ENCODE measurements at regions not wholly inside any gene's neighbourhood (a gene's known extent, or its start where the extent isn't known, plus 50 kb on each side); places are given as distances from the start of the nearest gene placed in this dataset.

DNA sequence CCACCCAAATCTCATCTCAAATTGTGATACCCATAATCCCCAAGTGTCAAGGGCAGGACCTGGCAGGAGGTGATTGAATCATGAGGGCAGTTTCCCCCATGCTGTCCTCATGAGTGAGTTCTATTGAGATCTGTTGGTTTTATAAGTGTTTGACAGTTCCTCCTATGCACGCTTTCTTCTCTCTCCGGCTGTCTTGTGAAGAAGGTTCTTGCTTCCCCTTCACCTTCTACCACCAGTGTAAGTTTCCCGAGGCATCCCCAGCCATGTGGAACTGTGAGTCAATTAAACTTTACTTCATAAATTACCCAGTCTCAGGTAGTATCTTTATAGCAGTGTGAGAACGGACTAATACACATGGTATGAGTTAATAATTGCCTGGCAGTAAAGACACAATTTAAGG is 581.7 kb upstream of the AMOT start:
- 80% methylated on average over 1 of the region's 4 CpGs for WGBS (ENCODE audit: insufficient coverage)
- TF ChIP-seq, protein P1, sequence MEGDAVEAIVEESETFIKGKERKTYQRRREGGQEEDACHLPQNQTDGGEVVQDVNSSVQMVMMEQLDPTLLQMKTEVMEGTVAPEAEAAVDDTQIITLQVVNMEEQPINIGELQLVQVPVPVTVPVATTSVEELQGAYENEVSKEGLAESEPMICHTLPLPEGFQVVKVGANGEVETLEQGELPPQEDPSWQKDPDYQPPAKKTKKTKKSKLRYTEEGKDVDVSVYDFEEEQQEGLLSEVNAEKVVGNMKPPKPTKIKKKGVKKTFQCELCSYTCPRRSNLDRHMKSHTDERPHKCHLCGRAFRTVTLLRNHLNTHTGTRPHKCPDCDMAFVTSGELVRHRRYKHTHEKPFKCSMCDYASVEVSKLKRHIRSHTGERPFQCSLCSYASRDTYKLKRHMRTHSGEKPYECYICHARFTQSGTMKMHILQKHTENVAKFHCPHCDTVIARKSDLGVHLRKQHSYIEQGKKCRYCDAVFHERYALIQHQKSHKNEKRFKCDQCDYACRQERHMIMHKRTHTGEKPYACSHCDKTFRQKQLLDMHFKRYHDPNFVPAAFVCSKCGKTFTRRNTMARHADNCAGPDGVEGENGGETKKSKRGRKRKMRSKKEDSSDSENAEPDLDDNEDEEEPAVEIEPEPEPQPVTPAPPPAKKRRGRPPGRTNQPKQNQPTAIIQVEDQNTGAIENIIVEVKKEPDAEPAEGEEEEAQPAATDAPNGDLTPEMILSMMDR (IDR thresholded peaks at IDR 0.05): no peak
- Mint-ChIP-seq H3K36me3 (no peaks in the 10 kb centered on the region), H3K27ac (no peak overlapping the region), H3K4me1 (no peaks in the 10 kb centered on the region), H3K9me3 (peaks cover 2 to 12% of the 10 kb centered on the region in 2 donors), H3K4me3 (no peak overlapping the region), H3K27me3 (ENCODE audit: low read depth in 2 of 2) (no peaks in the 10 kb centered on the region)
- no peak overlapping the region for H3K4me3 ChIP-seq (ENCODE audit: low read length)
- ATAC-seq (no peak), DNase-seq (no peak)
- no peak overlapping the region for H3K27ac ChIP-seq (ENCODE audit: low read length)
- no peaks in the 10 kb centered on the region for H3K27me3 ChIP-seq (ENCODE audit: control insufficient read depth, insufficient read depth, low read length)
- no peaks in the 10 kb centered on the region for H3K9me3 ChIP-seq (ENCODE audit: control insufficient read depth, insufficient read depth, low read length)
- H3K4me1 ChIP-seq (ENCODE audit: control insufficient read depth, insufficient read depth, low read length): no peaks in the 10 kb centered on the region
- H3K36me3 ChIP-seq (ENCODE audit: control insufficient read depth, insufficient read depth, low read length): no peaks in the 10 kb centered on the region
- intact Hi-C loops (cut with micrococcal nuclease): no loop called here

DNA sequence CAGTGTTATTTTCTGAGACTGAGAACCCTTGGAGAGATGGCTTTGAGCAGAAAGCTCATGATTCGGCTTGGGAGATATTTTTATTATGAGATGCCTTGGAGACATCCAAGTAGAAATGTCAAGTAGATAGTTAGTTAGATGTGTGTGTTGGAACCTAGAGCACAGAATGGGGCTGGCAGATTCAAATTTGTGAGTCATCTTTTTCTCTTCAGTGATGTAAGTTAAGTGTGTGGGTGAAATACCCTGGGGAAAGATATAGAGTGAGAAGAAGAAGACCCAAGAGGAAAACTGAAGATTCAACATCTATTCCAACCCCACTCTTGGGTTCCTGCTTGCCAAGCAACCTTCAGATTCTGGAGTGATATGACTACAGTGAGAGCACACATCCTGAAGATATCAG is 580.8 kb upstream of the AMOT start:
- WGBS (ENCODE audit: insufficient coverage): 82% methylated on average over 1 of the region's 1 CpG
- Histone ChIP-seq H3K27ac (ENCODE audit: low read length) (no peak overlapping the region), H3K27me3 (ENCODE audit: control insufficient read depth, insufficient read depth, low read length) (no peaks in the 10 kb centered on the region), H3K9me3 (ENCODE audit: control insufficient read depth, insufficient read depth, low read length) (no peaks in the 10 kb centered on the region), H3K4me1 (ENCODE audit: control insufficient read depth, insufficient read depth, low read length) (no peaks in the 10 kb centered on the region), H3K4me3 (ENCODE audit: low read length) (no peak overlapping the region), H3K36me3 (ENCODE audit: control insufficient read depth, insufficient read depth, low read length) (no peaks in the 10 kb centered on the region)
- no peaks in the 10 kb centered on the region for H3K27me3 Mint-ChIP-seq (ENCODE audit: low read depth in 2 of 2)
- H3K36me3 Mint-ChIP-seq: no peaks in the 10 kb centered on the region
- no peak overlapping the region for H3K4me3 Mint-ChIP-seq
- H3K27ac Mint-ChIP-seq: no peak overlapping the region
- intact Hi-C loops (cut with micrococcal nuclease): no loop called here
- peaks cover 4 to 18% of the 10 kb centered on the region in 2 donors for H3K9me3 Mint-ChIP-seq
- ATAC-seq: no peak
- no peaks in the 10 kb centered on the region for H3K4me1 Mint-ChIP-seq
- TF ChIP-seq, protein P1 (IDR thresholded peaks at IDR 0.05): no peak
- DNase-seq: no peak

DNA sequence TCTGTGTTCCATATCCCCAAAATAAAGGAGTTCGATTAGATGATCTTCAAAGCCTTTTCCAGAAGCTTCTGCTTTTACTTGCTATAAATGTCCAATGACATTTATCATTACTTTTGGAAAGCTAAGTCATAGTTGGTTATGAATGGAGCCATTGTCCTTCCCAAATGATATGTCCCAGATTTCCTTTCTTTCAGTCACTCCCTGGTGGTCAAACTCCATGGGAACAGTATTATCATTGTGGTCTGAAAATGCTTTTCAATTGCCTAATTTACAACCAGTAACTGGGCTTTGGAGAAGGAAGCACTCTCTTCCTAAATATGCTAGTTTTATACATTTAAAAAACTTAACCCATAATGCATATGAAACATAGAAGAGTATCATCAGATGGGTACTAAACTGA is 571.5 kb upstream of the AMOT start:
- no peak overlapping the region for H3K27ac ChIP-seq (ENCODE audit: low read length)
- no peak for DNase-seq
- no peak overlapping the region for H3K4me3 ChIP-seq (ENCODE audit: low read length)
- Mint-ChIP-seq H3K4me3 (no peak overlapping the region), H3K36me3 (no peaks in the 10 kb centered on the region), H3K27ac (no peak overlapping the region), H3K27me3 (ENCODE audit: low read depth in 2 of 2) (no peaks in the 10 kb centered on the region), H3K9me3 (peaks cover 2 to 13% of the 10 kb centered on the region in 2 donors), H3K4me1 (no peaks in the 10 kb centered on the region)
- intact Hi-C loops (cut with micrococcal nuclease): no loop called here
- no CpG with 5 or more reads among the region's 1 CpG for WGBS (ENCODE audit: insufficient coverage)
- H3K36me3 ChIP-seq (ENCODE audit: control insufficient read depth, insufficient read depth, low read length): no peaks in the 10 kb centered on the region
- TF ChIP-seq, protein P1 (IDR thresholded peaks at IDR 0.05): no peak
- no peaks in the 10 kb centered on the region for H3K27me3 ChIP-seq (ENCODE audit: control insufficient read depth, insufficient read depth, low read length)
- no peak for ATAC-seq
- H3K9me3 ChIP-seq (ENCODE audit: control insufficient read depth, insufficient read depth, low read length): no peaks in the 10 kb centered on the region
- no peaks in the 10 kb centered on the region for H3K4me1 ChIP-seq (ENCODE audit: control insufficient read depth, insufficient read depth, low read length)

DNA sequence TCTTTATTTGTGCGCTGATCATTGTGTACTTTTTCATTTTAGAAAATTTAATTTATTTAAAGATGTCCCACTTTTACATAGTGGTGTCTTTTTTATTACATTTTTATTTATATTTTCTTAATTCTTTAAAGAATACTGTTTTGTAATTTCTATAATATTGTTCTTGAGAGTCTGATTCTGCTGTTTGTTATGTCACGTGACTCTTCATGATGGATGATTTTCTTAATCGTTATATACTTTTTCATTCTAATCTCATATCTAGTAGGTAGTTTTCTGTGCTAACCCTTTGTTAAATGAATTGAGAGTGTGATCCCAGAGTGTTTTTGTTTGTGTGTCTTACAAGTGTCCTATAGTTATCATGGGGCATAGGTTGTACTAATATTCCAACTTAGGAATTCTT is 568.2 kb upstream of the AMOT start:
- H3K9me3 ChIP-seq (ENCODE audit: control insufficient read depth, insufficient read depth, low read length): no peaks in the 10 kb centered on the region
- intact Hi-C loops (cut with micrococcal nuclease): no loop called here
- H3K36me3 Mint-ChIP-seq: no peaks in the 10 kb centered on the region
- TF ChIP-seq, protein P1 (IDR thresholded peaks at IDR 0.05): no peak
- H3K27ac Mint-ChIP-seq: no peak overlapping the region
- no peaks in the 10 kb centered on the region for H3K27me3 Mint-ChIP-seq (ENCODE audit: low read depth in 2 of 2)
- H3K4me3 Mint-ChIP-seq: no peak overlapping the region
- DNase-seq (no peak), ATAC-seq (no peak)
- no peaks in the 10 kb centered on the region for H3K36me3 ChIP-seq (ENCODE audit: control insufficient read depth, insufficient read depth, low read length)
- no peaks in the 10 kb centered on the region for H3K4me1 Mint-ChIP-seq
- no peaks in the 10 kb centered on the region for H3K27me3 ChIP-seq (ENCODE audit: control insufficient read depth, insufficient read depth, low read length)
- no CpG with 5 or more reads among the region's 3 CpGs for WGBS (ENCODE audit: insufficient coverage)
- no peak overlapping the region for H3K4me3 ChIP-seq (ENCODE audit: low read length)
- H3K9me3 Mint-ChIP-seq: peaks cover 0 to 8% of the 10 kb centered on the region in 2 donors
- no peak overlapping the region for H3K27ac ChIP-seq (ENCODE audit: low read length)
- H3K4me1 ChIP-seq (ENCODE audit: control insufficient read depth, insufficient read depth, low read length): no peaks in the 10 kb centered on the region

All from natural killer cell (primary cell).